ENCODE measurements at regions not wholly inside any gene's neighbourhood (a gene's known extent, or its start where the extent isn't known, plus 50 kb on each side); places are given as distances from the start of the nearest gene placed in this dataset.
"Not testable (repeated sequence)": the region's sequence is repeated elsewhere in the genome, so short reads cannot be mapped to it uniquely, and the experiment has no call there.

- DNase-seq = no peak
Observed at GRCh38 chr12:92417373-92417772, 271.7 kb upstream of the BTG1 start.

- no peak for DNase-seq
Observed at GRCh38 chr12:92416385-92416812, 270.8 kb upstream of the BTG1 start.

- DNase-seq = no peak
Observed at GRCh38 chr12:92414170-92415070, 268.8 kb upstream of the BTG1 start.

- no peak for DNase-seq
Observed at GRCh38 chr12:92413286-92413685, 267.6 kb upstream of the BTG1 start.

GRCh38 chr12:92412856-92413255 lies 267.2 kb upstream of the BTG1 start:
- no peak for DNase-seq

- DNase-seq = no peak
Observed at GRCh38 chr12:92411687-92412086, 266.0 kb upstream of the BTG1 start.

GRCh38 chr12:92408072-92408900 lies 262.6 kb upstream of the BTG1 start:
- DNase-seq = peak; percentile 36

- not testable (repeated sequence) for DNase-seq
Observed at GRCh38 chr12:92406404-92407070, 260.9 kb upstream of the BTG1 start.

GRCh38 chr12:92405801-92406251 lies 260.2 kb upstream of the BTG1 start:
- DNase-seq = not testable (repeated sequence)

GRCh38 chr12:92404921-92405320 lies 259.3 kb upstream of the BTG1 start:
- no peak for DNase-seq

- no peak for DNase-seq
Observed at GRCh38 chr12:92404259-92404894, 258.7 kb upstream of the BTG1 start.

- DNase-seq = no peak
Observed at GRCh38 chr12:92403210-92404175, 257.8 kb upstream of the BTG1 start.

GRCh38 chr12:92402415-92402814 lies 256.8 kb upstream of the BTG1 start:
- no peak for DNase-seq

GRCh38 chr12:92400006-92400405 lies 254.4 kb upstream of the BTG1 start:
- no peak for DNase-seq

- DNase-seq = no peak
Observed at GRCh38 chr12:92398565-92399309, 253.1 kb upstream of the BTG1 start.

GRCh38 chr12:92396647-92397252 lies 251.1 kb upstream of the BTG1 start:
- no peak for DNase-seq

- DNase-seq = no peak
Observed at GRCh38 chr12:92395322-92395721, 249.7 kb upstream of the BTG1 start.

GRCh38 chr12:92394895-92395294 lies 249.2 kb upstream of the BTG1 start:
- no peak for DNase-seq

GRCh38 chr12:92393504-92393903 lies 247.9 kb upstream of the BTG1 start:
- no peak for DNase-seq

GRCh38 chr12:92391726-92392125 lies 246.1 kb upstream of the BTG1 start:
- DNase-seq = not testable (repeated sequence)
